Activated CD4-positive, alpha-beta T cell treated with anti-CD3 and anti-CD28 coated beads, Interleukin-10, Interleukin-2, amounts not matched to agents 100 ng/mL and 50 ng/mL, durations not matched to agents 16 hours and 8 hours (primary cell): ENCODE measurements at regions not wholly inside any gene's neighbourhood (a gene's known extent, or its start where the extent isn't known, plus 50 kb on each side); places are given as distances from the start of the nearest gene placed in this dataset.

Experiments
- DNase-seq: peaks from one replicate; pipeline ENCODE4 v3.0.0-alpha.2; 2020

- no peak for DNase-seq
Measured at GRCh38 chr13:99630269-99630898, 129.1 kb downstream of the TM9SF2 start.

- no peak for DNase-seq
Measured at GRCh38 chr13:99629641-99630040, 128.4 kb downstream of the TM9SF2 start.

- no peak for DNase-seq
Measured at GRCh38 chr13:99628442-99628841, 127.2 kb downstream of the TM9SF2 start.

GRCh38 chr13:99626461-99627082 lies 125.3 kb downstream of the TM9SF2 start:
- DNase-seq = no peak

GRCh38 chr13:99624936-99625540 lies 123.8 kb downstream of the TM9SF2 start:
- DNase-seq = no peak

- no peak for DNase-seq
Measured at GRCh38 chr13:99620806-99621205, 119.5 kb downstream of the TM9SF2 start.

GRCh38 chr13:99619207-99619606 lies 117.9 kb downstream of the TM9SF2 start:
- no peak for DNase-seq

GRCh38 chr13:99617474-99618255 lies 116.4 kb downstream of the TM9SF2 start:
- peak; percentile 15 for DNase-seq

GRCh38 chr13:99614465-99614885 lies 113.2 kb downstream of the TM9SF2 start:
- peak; percentile 22 for DNase-seq
